Peyer's patch (tissue), 4 donors: ENCODE measurements at regions not wholly inside any gene's neighbourhood (a gene's known extent, or its start where the extent isn't known, plus 50 kb on each side); places are given as distances from the start of the nearest gene placed in this dataset.

Experiments
- POLR2A ChIP-seq, 2 donors: fragments of 450-650 bp; IDR thresholded peaks; one replicate each; pipeline ENCODE4 v1.5.1; 2017; ENCODE audit warnings: antibody characterized with exemption in 2 of 2, mild to moderate bottlenecking in 2 of 2, moderate library complexity in 2 of 2
- TF ChIP-seq, protein P1 (sequence below), 6 experiments: fragments of 450-650 bp in 4 of 6; fragments of 200-600 bp in 2 of 6; sonication (generic) in 1 of 6; IDR thresholded peaks; one replicate each; pipeline ENCODE4 v1.5.1; 2017 to 2019; ENCODE audit warnings: antibody characterized with exemption in 6 of 6, mild to moderate bottlenecking in 3 of 6, moderate library complexity in 1 of 6

DNA sequence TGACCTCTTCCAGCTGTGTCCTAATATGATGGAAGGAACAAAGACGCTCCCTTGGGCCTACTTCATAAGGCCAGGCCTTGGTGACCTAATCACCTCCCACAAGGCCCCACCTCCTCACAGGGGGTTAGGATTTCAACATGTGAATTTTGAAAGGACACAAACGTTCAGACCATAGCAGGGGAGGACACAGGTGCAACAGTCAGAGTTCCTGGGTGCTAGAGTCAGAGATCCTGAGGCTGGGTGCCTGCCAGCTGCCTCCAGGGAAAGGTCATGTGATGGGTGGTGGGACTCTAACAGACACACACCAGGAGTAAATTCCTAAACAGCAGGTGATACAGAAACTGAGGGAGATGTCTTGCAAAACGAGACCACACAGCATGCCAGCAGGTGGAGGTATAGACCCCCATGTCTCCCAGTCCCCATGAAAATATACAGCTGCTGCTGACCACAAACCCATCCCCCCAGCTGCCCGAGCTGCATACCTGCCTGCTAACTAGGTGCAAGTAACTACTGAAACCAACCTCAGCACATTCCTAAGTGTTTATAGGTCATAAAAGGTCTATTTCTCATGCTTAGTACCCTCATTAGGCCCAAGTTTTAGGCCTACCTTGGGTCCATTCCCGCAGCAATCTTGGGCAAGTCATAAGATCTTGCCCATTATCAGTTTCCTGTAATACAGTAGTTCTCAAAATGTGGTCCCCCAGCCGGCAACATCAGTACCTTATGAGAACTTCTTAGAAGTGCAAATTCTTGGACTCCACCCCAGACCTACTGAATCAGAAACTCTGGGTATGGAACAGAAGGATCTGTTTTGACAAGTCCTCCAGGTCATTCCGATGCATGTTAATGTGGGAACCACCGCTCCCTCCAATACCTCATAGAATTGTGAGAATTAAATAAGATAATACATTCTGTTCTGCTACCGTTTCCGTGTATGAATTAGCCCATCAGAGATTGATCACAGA lies 245.3 kb downstream of the ENC1 start:
- TF ChIP-seq, protein P1, sequence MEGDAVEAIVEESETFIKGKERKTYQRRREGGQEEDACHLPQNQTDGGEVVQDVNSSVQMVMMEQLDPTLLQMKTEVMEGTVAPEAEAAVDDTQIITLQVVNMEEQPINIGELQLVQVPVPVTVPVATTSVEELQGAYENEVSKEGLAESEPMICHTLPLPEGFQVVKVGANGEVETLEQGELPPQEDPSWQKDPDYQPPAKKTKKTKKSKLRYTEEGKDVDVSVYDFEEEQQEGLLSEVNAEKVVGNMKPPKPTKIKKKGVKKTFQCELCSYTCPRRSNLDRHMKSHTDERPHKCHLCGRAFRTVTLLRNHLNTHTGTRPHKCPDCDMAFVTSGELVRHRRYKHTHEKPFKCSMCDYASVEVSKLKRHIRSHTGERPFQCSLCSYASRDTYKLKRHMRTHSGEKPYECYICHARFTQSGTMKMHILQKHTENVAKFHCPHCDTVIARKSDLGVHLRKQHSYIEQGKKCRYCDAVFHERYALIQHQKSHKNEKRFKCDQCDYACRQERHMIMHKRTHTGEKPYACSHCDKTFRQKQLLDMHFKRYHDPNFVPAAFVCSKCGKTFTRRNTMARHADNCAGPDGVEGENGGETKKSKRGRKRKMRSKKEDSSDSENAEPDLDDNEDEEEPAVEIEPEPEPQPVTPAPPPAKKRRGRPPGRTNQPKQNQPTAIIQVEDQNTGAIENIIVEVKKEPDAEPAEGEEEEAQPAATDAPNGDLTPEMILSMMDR (IDR thresholded peaks at IDR 0.05): no peak
- no peak for TF ChIP-seq POLR2A (IDR thresholded peaks at IDR 0.05)
